SU-DHL-6 (cell line): ENCODE measurements at regions not wholly inside any gene's neighbourhood (a gene's known extent, or its start where the extent isn't known, plus 50 kb on each side); places are given as distances from the start of the nearest gene placed in this dataset.

Experiments
- CTCF ChIP-seq: fragments of 200-600 bp; sonication (generic); IDR thresholded peaks from one replicate; pipeline ENCODE4 v1.5.1; 2017; ENCODE audit warnings: antibody characterized with exemption, mild to moderate bottlenecking, low read length, moderate library complexity; ENCODE audit not compliant: insufficient read depth, poor library complexity, severe bottlenecking
- EZH2phosphoT487 ChIP-seq: fragments of 200-600 bp; sonication (generic), shearing (Covaris generic); conservative IDR thresholded peaks from 2 replicates; pipeline ENCODE4 v1.6.1; 2018; ENCODE audit warnings: mild to moderate bottlenecking, antibody characterized with exemption, low read length, moderate library complexity, mixed read lengths

- TF ChIP-seq CTCF (no peak), EZH2phosphoT487 (no peak)
These were observed 1076.1 kb upstream of the TMEFF2 start for GRCh38 chr2:193270816-193271215.
